H1 (cell line): ENCODE measurements at regions not wholly inside any gene's neighbourhood (a gene's known extent, or its start where the extent isn't known, plus 50 kb on each side); places are given as distances from the start of the nearest gene placed in this dataset.

Experiments used
- CBX5 ChIP-seq: fragments of 300-800, 300-1000 bp; sonication (generic); IDR thresholded peaks from 2 replicates; pipeline ENCODE4 v1.7.1; 2016; ENCODE audit warnings: antibody characterized with exemption, low read length, low read depth
- RBBP5 ChIP-seq: IDR thresholded peaks from 2 replicates; pipeline ENCODE4 v1.7.1; 2012; ENCODE audit warnings: low read depth, mild to moderate bottlenecking, inconsistent platforms, low read length, moderate library complexity, borderline replicate concordance
- SIN3A ChIP-seq, 2 experiments: IDR thresholded peaks in 1 of 2; conservative IDR thresholded peaks in 1 of 2; 2 replicates each; pipeline ENCODE4 v1.6.1; 2011 to 2012; ENCODE audit warnings: low read length in 2 of 2, improper control_type of control experiment in 1 of 2, low read depth in 1 of 2, mild to moderate bottlenecking in 1 of 2
- SIRT6 ChIP-seq: IDR thresholded peaks from one replicate; pipeline ENCODE4 v1.7.1; 2012; ENCODE audit warnings: low read length, inconsistent platforms
- TF ChIP-seq, protein P1 (sequence below): IDR thresholded peaks from 2 replicates; pipeline ENCODE4 v1.6.1; 2011; ENCODE audit warnings: low read length, improper control_type of control experiment

DNA sequence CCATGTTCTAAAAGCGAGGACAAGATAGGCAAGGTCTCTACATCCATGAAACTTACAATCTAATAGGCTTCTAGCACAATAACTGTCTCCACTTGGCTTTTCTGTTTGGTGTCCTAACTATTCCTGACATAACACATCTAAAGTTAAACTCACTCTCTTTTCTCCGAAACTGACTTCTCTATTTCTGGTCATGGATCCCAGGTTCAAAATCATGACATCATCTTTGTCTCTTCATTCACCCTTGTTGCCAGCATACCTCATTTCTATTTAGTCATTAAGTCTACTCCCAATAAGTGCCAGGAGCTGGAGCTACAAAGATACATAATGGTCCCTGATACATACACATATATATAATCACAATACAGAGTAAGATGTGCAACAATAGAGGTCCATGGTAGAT lies 53.9 kb upstream of the CEP83 start (continued):
- TF ChIP-seq, protein P1, sequence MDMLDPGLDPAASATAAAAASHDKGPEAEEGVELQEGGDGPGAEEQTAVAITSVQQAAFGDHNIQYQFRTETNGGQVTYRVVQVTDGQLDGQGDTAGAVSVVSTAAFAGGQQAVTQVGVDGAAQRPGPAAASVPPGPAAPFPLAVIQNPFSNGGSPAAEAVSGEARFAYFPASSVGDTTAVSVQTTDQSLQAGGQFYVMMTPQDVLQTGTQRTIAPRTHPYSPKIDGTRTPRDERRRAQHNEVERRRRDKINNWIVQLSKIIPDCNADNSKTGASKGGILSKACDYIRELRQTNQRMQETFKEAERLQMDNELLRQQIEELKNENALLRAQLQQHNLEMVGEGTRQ: no peak
- no peak for TF ChIP-seq RBBP5
- no peak for TF ChIP-seq SIRT6
- TF ChIP-seq SIN3A (conservative IDR thresholded peaks at IDR 0.05 in 1 of 2, IDR thresholded peaks at IDR 0.05 in 1 of 2; ENCODE audit: low read depth in 1 of 2, low read length in 2 of 2): no peak
- TF ChIP-seq CBX5: no peak
